MG63 (cell line): ENCODE measurements at regions not wholly inside any gene's neighbourhood (a gene's known extent, or its start where the extent isn't known, plus 50 kb on each side); places are given as distances from the start of the nearest gene placed in this dataset.
"Not testable (repeated sequence)": the region's sequence is repeated elsewhere in the genome, so short reads cannot be mapped to it uniquely, and the experiment has no call there.

Experiments used
- DNase-seq: peaks from one replicate; pipeline ENCODE4 v3.0.0-alpha.2; 2020
- H3K27me3 ChIP-seq: fragments of 250-450 bp; sonication (Bioruptor Pico); 2 replicates; pipeline ENCODE4 v1.5.1; 2020; ENCODE audit warnings: mild to moderate bottlenecking, moderate library complexity
- H3K36me3 ChIP-seq: fragments of 250-450 bp; sonication (Bioruptor Pico); 2 replicates; pipeline ENCODE4 v1.5.1; 2020; ENCODE audit warnings: mild to moderate bottlenecking, moderate library complexity
- H3K4me3 ChIP-seq: fragments of 250-450 bp; sonication (Bioruptor Pico); 2 replicates; pipeline ENCODE4 v1.5.1; 2020; ENCODE audit warnings: mild to moderate bottlenecking, moderate library complexity
- H3K9me3 ChIP-seq: fragments of 250-450 bp; sonication (Bioruptor Pico); 2 replicates; pipeline ENCODE4 v1.5.1; 2020; ENCODE audit warnings: mild to moderate bottlenecking, moderate library complexity

- H3K36me3 ChIP-seq, H3K27me3 ChIP-seq, H3K4me3 ChIP-seq, DNase-seq, H3K9me3 ChIP-seq: not testable (repeated sequence)
These were observed 109.2 kb downstream of the SYT15B start for GRCh38 chr10:47654161-47654560.

- DNase-seq, H3K4me3 ChIP-seq, H3K27me3 ChIP-seq, H3K9me3 ChIP-seq, H3K36me3 ChIP-seq: not testable (repeated sequence)
These were observed 114.8 kb downstream of the SYT15B start for GRCh38 chr10:47648594-47648993.

- not testable (repeated sequence) for H3K4me3 ChIP-seq, H3K27me3 ChIP-seq, DNase-seq, H3K9me3 ChIP-seq, H3K36me3 ChIP-seq
These were observed 115.8 kb downstream of the SYT15B start for GRCh38 chr10:47647523-47648101.

- H3K36me3 ChIP-seq, H3K27me3 ChIP-seq, DNase-seq, H3K4me3 ChIP-seq, H3K9me3 ChIP-seq: not testable (repeated sequence)
These were observed 116.6 kb downstream of the SYT15B start for GRCh38 chr10:47646686-47647273.

- H3K4me3 ChIP-seq, H3K36me3 ChIP-seq, H3K27me3 ChIP-seq, DNase-seq, H3K9me3 ChIP-seq: not testable (repeated sequence)
These were observed 103.5 kb upstream of the AGAP9 start for GRCh38 chr10:47626975-47627374.

GRCh38 chr10:47622719-47623118, 99.3 kb upstream of the AGAP9 start:
- not testable (repeated sequence) for H3K9me3 ChIP-seq, DNase-seq, H3K4me3 ChIP-seq, H3K36me3 ChIP-seq, H3K27me3 ChIP-seq

- DNase-seq, H3K4me3 ChIP-seq: not testable (repeated sequence)
These were observed 96.0 kb upstream of the AGAP9 start for GRCh38 chr10:47619300-47620012.

GRCh38 chr10:47609311-47609710, 85.9 kb upstream of the AGAP9 start:
- not testable (repeated sequence) for H3K27me3 ChIP-seq, DNase-seq, H3K4me3 ChIP-seq

More at GRCh38 chr10:47619300-47620012, 96.0 kb upstream of the AGAP9 start:
- H3K9me3 ChIP-seq, H3K27me3 ChIP-seq, H3K36me3 ChIP-seq: not testable (repeated sequence)

GRCh38 chr10:47605791-47606773, 82.6 kb upstream of the AGAP9 start:
- DNase-seq, result not testable (repeated sequence)

More at GRCh38 chr10:47609311-47609710, 85.9 kb upstream of the AGAP9 start:
- not testable (repeated sequence) for H3K36me3 ChIP-seq, H3K9me3 ChIP-seq

GRCh38 chr10:47600604-47601003, 77.2 kb upstream of the AGAP9 start:
- H3K9me3 ChIP-seq, H3K4me3 ChIP-seq, H3K27me3 ChIP-seq, DNase-seq, H3K36me3 ChIP-seq: not testable (repeated sequence)

More at GRCh38 chr10:47605791-47606773, 82.6 kb upstream of the AGAP9 start:
- H3K4me3 ChIP-seq, H3K27me3 ChIP-seq, H3K36me3 ChIP-seq, H3K9me3 ChIP-seq: not testable (repeated sequence)

GRCh38 chr10:47600127-47600526, 76.7 kb upstream of the AGAP9 start:
- DNase-seq, H3K27me3 ChIP-seq, H3K4me3 ChIP-seq, H3K36me3 ChIP-seq, H3K9me3 ChIP-seq: not testable (repeated sequence)

- H3K27me3 ChIP-seq, DNase-seq, H3K36me3 ChIP-seq, H3K4me3 ChIP-seq, H3K9me3 ChIP-seq: not testable (repeated sequence)
These were observed 76.2 kb upstream of the AGAP9 start for GRCh38 chr10:47599657-47600056.

GRCh38 chr10:47593805-47594204, 70.4 kb upstream of the AGAP9 start:
- not testable (repeated sequence) for H3K4me3 ChIP-seq, H3K36me3 ChIP-seq, H3K27me3 ChIP-seq, DNase-seq, H3K9me3 ChIP-seq

GRCh38 chr10:47593129-47593528, 69.7 kb upstream of the AGAP9 start:
- not testable (repeated sequence) for H3K9me3 ChIP-seq, DNase-seq, H3K4me3 ChIP-seq, H3K27me3 ChIP-seq, H3K36me3 ChIP-seq

- not testable (repeated sequence) for DNase-seq, H3K9me3 ChIP-seq, H3K36me3 ChIP-seq, H3K4me3 ChIP-seq, H3K27me3 ChIP-seq
These were observed 67.5 kb upstream of the AGAP9 start for GRCh38 chr10:47590956-47591355.

GRCh38 chr10:47590534-47590933, 67.1 kb upstream of the AGAP9 start:
- H3K4me3 ChIP-seq, H3K9me3 ChIP-seq, H3K36me3 ChIP-seq, DNase-seq, H3K27me3 ChIP-seq: not testable (repeated sequence)

GRCh38 chr10:47582051-47582450, 58.6 kb upstream of the AGAP9 start:
- not testable (repeated sequence) for H3K9me3 ChIP-seq, H3K4me3 ChIP-seq, H3K36me3 ChIP-seq, H3K27me3 ChIP-seq, DNase-seq
